ENCODE measurements at regions not wholly inside any gene's neighbourhood (a gene's known extent, or its start where the extent isn't known, plus 50 kb on each side); places are given as distances from the start of the nearest gene placed in this dataset.

DNA sequence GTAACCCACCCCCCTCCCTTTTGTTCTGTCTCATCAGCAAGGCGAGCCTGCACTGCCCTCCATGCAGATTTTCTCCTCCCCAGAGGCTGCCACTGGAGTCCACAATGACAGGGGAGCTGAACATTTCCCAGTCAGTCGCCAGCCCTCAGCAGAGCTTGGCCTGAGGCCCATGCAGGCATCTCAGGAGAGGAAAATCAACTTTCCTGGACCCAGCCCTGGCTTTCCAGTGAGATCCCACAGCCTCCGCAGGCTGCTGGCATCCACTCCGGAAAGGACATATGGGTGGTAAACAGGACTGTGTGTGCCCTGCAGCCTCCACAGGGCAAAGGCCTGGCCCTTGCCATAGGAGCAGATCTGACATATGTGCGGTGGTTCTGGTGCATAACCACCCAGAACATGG, 253.8 kb downstream of the TNS1 start:
- no peak for DNase-seq

DNA sequence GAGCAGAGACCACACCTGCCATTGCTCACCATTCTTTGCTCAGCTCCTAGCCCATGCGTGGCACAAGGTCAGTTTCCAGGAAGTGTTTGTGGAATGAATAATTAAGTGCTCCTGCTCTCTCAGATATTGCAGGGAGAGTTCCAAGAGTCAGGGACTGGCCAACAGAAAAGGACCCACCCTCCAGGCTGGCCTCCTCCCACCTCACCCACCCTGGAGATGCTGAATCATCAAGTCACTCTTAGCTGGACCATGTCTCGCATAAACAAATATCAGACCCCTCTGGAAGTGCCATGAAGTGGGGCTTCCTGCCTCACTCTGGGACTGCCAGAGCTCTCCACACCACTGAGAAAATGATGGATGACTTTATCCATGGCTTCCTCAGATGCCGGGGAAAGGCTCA, 256.0 kb downstream of the TNS1 start:
- no peak for DNase-seq

DNA sequence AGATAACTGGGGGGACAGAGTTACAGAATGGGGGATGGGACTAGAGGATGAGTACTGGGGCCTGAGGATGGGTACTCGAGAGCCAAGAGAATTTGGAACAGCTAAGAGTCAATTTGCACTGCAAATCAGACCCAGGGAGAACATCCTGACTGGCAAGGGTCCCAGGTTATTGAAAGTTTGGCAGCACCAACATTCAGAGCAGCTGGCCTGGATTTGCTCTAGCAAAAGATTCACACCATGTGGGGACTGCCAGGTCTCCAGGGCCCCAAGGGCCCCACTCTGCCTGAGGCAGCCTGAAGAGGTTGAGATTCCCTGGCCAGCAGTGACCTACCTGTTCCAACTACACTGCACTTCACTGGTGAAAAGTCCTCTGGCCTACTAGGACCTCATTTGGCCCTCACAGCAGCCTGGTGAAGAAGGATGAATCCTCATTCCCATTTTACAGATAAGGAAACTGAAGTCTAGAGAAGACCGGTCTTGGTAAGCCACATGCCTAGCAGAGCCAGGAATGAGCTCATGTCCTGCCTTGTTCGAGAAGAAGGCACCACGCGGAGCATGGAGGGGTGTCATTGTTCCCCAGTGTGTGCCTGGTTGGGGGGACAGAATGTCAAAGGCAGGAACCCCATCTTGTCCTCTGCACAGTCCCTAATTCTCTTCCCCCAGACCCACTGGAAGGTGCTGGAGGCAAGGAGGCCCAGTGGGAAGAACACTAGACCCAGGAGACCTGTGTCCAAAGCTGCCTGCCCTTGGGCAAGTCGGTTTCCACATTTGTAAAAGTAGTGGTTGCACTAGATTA, 258.6 kb downstream of the TNS1 start:
- DNase-seq: peak in 1 of 2 experiments; percentile 9

DNA sequence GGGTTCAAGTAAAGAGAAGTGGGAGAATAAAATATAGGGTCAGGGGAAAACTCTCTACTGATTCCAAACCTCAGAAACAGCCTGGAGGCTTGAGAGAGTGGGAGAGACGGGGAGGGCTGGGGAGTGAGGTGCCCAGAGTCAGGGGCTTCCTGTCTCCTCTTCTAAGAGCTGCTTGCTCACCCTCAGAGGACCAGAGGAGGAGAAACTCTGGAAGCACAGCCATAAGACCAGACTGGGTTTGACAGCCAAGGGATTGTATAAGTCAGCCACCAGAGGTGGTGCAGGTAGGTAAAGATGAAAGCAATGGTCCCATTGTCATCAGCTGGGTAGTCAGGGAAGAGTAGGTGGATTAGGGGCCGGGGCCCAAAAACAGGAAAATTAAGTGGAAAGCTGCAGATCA, 259.4 kb downstream of the TNS1 start:
- DNase-seq: no peak

DNA sequence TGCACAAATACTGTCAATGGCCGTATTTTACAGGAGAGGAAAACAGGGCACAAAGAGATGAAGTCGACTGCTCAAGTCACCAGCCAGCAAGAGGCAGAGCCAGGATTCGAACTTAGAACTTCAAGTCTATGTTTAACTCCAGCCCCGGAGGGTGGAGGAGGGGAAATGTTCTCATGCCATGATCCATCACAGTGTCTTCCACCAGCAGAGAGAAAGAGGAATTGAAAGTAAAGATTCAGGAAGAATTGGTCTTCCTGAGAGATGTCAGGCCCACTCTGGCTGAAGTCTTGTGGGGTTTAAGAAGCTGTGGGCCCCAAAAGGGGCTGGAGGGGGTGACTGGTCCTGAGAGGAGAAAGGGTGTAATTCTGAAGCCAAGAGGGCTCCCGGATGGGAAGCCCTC, 260.0 kb downstream of the TNS1 start:
- peak in 1 of 2 experiments; percentile 6 for DNase-seq

DNA sequence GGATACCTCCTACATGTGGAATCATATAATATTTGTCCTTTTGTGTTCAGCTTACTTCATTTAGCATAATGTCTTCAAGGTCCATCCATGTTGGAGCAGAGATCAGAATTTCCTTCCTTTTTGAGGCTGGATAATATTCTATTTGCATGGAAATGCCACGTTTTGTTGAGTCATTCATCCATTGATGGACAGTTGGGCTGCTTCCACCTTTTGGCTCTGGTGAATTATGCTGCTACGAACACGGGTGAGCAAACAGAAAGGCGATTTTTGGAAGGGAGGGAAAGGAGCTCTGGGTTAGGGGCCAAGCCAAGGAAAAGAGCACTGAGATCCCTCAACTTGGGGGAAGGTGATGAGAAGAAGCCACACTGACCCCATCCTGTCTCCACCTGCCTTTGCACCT, 260.5 kb downstream of the TNS1 start:
- DNase-seq: no peak

DNA sequence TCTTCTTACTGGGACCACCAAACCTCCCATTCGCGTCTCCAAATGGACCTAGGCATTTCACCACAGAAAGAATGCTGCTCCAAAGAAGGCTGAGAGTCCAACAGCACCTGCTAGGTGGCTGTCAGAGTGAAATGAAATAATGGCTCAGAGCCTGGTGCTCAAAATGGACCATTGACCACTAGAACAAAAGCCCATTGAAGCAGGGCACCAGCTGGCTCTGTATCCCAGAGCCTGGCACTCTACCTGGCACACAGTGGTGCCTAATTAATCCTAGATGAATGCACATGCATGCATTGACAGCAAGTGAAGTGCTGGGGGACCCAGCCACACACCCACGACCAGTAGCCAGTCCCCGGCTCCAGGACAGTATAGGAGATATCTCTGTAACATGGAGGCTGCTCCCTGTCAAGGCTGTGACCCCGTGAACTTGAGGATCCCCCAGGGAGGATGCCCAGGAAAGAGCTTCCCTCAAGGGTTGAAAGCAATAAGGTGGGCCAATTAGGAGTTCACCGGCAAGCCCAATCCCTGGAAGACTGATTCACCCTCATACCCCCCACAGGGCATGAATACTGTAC, 261.3 kb downstream of the TNS1 start:
- DNase-seq: peak in 1 of 2 experiments; percentile 7

DNA sequence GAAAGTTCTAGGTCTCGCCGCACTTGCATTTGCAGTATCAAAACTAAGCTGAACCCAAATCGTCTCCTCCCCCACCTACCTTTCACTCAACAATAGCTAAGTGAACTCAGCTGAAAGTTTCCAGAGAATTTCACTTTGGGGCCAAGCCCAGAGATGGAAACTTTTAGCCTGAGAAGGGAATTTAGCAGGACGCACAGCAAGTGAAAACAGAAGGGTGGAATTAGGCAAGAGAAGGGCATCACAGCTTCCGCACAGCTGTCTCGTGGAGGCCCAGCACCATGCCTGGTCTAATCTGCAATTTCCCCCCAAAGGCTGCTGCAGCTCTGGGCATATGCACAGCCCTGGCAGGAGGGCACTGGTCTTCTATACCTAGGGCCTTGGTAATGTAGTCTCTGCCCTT, 262.0 kb downstream of the TNS1 start:
- DNase-seq: peak in 1 of 2 experiments; percentile 7

DNA sequence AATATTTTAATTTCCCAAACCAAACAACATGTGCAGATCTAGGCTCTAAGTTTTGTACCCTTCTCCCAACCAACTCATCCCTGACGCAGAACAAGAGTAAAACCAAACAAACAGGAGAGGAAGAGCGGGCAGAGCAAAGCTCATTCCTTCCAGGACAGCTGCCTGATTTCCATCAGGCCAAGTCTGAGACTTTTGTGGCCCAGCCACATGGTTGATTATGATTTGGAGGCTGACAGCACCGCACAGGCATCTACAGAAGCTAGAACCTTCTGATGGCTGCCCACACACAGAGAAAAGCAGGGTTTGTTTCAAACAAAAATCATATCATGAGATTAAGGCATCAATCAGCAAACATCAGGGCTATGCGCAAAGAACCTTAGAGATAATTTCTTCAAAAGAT, 262.6 kb downstream of the TNS1 start:
- DNase-seq: no peak

DNA sequence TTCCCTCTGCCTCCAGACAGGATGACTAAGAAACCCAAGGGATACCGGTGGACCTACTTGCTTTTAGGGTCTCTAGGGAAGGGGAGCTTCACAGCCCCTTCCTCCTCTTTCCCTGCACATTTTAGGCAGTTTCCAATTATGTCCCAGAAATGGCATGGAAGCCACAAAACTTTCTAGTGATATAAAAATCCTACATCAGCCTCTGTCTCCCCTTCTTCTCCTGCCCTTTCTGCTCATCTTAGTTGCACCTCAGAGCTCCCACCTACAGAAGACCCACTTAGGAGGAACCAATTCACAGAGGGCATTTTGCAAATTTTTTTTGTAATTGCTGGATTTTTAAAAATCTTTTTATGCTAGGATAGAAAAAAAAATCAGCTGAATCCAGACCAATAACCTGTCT, 263.1 kb downstream of the TNS1 start:
- no peak for DNase-seq

DNA sequence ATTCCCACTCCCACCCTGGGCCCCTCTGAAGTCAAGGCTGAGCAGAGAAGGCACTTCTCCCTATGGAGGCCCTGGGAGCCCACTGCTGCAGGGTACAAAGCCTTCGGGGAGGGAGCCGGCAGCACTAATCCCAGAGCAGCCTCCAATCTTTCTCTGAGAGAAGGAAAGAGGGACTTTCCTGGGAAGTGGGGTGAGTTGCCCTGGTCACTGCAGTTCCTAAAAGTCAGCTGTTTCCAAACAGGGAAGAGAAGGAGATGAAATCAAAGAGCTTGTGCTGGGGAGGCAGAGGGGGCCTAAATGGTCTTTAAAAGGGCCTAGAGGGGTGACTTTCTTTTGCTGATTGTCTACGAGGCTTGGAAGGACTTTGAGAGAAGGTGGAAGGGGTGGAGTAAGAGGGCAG, 264.7 kb downstream of the TNS1 start:
- no peak for DNase-seq

DNA sequence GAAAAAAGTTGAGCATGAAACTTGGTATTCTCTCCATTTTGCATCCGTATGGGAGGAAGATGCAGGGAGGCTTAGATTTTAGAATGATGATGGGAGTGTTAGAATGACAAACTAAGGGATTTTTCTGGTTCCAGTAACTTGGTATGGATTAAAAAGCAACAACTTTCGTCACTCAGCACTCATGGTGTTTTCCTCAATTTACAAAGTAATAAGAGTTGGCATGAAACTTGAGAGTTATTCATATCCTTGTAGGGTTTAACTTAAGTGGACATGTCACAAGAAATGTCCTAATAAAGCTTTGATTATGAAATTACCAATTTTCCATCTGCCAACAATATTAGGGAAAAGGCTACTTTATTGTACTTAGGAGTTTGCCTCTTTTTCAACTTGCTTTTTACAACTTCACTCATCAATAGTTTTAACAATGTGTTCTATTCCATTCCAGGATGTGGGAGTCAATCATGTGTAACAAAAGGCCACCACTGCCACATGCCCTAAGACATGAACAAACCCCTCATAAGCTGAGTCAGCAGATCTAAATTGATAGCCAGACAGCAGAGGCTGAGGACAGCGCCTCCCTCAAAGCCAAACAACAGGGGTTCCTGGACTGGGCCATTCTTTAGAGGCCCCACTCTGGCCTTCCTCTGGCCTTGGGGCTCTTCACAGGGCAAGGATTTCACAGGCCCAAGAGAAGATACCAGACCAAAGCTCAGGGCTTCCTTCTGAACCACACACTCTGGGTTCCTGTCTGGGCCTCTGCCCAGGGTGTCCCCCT, 265.8 kb downstream of the TNS1 start:
- no peak for DNase-seq

DNA sequence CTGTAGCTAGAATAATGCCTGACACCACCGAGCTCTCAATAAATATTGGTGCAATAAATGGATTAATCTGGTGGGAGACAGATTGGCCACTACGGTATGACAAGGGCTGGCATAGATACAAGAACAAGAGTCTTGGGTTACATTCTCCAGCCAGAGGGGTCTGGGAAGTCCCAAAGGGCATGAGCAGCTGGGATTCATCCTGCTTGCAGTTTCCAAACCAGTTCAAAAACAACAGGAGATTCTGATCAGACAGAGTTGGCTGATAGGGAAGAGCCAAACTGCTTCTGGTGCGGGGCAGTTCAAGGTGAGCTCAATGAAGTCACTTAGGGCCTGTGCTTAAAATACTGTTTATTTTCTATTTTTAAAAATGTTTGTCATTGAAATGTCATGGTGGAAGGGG, 266.9 kb downstream of the TNS1 start:
- DNase-seq: no peak

DNA sequence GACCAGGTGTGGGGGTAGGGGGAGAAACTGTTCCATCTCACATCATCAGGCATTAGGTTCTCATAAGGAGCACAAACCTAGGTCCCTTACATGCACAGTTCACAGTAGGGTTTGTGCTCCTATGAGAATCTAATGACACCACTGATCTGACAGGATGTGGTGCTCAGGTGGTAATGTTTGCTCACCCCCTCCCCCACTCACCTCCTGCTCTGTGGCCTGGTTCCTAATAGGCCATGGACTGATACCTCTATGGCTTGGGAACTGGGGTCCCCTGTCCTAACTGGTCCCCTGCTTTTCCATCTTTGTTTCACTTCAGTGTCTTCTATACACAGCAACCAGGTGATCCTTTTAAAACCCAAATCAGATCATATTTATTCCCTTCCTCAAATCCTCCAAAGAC, 267.8 kb downstream of the TNS1 start:
- no peak for DNase-seq

DNA sequence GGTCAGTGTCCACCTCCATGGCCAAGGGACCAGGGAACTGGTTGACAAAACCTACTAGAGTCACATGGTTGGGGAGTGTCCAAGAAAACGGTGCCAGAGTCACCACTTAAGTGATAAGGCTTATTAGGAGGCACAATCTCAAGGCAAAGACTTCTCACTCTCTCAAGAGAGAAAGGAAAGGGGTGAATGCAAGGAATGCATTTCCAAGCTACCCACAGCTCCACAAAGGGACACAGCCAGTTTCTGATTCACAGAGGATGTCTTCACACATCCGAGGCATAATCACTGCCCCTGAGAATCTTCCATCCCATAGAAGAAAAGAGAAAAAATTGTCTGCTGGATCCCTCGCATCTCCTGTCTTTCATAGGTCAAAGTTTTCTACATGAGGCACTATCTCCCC, 269.3 kb downstream of the TNS1 start:
- no peak for DNase-seq

DNA sequence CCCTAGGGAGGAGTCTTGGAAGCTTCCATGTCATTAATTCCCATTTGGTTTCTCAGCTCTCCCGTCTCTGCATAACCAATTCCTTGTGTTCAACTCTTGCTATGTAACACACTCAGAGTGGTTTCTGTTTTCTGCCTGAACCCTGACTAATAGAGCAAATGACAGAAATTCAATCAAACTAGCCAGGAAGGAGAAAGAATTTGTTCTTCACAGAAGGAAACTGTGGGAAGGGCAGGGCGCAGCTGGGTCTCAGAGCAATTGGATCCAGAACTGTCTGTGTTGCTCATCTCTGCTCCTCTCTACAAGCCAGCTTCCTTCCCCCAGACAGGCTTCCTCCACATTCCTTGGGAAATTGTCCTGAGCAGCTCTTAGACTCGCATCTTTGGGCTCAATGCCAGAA, 269.8 kb downstream of the TNS1 start:
- no peak for DNase-seq

DNA sequence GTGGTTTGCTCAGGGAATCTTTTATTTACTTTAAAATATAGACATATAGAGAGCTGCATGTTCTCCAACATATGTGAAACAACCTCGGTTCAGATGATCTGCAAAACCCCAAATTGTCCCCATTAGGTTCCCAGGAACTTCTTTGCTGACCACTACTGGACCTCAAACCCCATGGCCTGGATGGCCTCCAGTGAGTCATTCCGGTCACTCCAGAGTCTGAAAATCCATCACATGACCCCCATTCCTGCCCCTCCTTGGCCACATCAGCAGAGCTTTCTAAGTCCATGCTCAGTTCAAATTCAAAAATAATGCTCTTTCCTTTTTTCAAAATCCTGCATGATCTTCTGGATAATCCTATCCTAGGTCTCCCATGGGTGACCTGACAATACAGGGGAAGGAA, 271.0 kb downstream of the TNS1 start:
- no peak for DNase-seq

DNA sequence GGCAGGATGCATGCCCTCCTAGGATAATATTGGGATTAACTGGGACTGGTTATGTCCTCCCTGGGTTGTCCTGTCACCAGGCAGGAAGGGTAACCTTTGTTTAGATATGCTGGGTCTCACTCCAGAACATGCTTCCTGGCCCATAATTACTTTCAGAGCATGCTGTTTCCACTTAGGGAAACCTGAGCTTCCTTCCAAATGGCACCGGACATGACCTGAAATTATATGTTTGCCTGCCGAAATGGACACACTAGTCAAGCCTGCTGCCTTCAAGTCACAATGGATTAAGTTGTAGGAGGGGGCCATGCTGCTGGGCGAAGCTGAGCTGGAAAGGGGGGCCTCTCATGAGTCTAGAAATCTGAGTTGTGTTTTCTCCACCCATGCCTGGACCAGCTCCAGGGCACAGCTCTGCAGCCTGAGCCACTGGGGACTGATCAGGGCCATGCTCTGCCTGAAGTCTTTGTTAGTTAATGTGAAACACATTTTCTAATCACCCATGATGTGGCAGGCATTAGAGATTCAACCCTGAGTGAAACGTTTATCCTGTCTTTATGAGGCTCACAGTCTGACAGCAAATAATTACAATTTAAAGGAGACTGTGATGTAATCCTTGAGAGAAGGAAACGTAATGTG, 273.3 kb downstream of the TNS1 start:
- no peak for DNase-seq

DNA sequence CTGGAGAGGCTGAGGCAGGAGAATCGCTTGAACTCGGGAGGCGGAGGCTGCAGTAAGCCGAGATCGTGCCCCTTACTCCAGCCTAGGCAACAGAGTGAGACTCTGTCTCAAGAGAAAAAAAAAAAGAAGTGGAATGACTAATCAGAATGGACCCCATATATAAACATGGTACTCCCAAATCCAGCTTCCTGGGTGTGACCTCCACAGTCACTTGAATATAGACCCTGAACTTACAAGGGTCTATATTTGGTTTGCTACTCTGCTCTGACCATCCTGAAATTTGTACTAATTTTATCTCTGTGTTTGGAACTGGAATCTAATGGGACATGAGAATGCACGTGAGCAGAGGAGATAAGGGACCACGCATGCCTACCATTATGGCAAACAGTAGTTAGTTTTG, 275.0 kb downstream of the TNS1 start:
- no peak for DNase-seq

DNA sequence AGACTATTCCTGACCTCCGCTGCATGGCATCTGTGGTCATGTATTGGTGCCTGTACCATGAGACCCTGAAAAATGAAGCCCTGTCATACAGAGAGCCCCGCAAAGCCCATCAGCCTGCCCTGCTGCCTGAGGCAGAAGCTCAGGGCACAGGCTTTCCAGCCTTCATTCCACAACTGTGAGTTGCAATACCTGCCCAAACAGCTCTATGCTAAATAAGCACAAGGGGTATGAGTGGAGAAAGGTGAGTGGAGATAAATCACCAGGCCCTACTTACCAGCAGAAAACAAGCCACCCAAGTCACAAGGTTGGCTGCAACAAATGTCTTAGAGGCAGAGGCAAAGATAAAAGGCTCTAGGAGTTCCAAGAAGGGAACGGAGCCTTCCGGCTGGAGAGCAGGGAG, 277.4 kb downstream of the TNS1 start:
- DNase-seq: no peak

DNA sequence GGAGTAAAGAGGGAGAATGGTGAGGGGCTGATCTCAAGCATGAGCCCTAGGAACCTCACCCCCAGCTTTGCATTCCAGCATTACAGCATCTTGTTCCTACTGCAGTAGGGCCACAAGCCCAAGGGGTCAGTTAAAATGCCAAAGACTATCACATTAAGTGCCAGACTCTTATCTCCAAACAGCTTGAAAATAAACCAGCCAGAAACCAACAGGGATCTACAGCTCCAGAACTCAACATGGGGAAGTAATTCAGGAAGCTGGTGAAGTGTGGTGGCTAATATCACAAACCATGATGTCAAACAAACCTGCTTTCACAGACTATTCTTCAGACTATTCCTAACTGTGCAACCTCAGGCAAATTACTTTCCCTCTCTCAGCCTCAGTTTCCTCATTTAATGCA, 278.3 kb downstream of the TNS1 start:
- no peak for DNase-seq

DNA sequence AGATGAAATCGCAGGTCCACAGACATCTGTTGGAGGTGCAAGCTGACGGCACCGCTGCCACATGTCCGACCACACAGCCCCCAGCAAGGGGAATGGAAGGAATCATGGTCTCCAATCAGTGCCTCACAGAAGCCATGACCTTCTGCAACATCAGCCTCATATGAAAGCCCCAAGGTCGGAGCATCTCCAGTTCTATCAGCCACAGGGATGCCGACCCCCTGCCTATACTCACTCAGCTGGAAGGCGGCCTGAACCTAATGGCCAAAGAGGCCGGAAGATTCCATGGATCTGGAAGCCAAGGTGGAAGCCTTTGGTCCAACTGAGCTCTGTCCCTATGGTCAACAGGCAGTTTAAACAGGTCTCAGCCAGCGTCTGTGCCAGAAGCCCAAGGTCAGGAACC, 278.8 kb downstream of the TNS1 start:
- DNase-seq: no peak

DNA sequence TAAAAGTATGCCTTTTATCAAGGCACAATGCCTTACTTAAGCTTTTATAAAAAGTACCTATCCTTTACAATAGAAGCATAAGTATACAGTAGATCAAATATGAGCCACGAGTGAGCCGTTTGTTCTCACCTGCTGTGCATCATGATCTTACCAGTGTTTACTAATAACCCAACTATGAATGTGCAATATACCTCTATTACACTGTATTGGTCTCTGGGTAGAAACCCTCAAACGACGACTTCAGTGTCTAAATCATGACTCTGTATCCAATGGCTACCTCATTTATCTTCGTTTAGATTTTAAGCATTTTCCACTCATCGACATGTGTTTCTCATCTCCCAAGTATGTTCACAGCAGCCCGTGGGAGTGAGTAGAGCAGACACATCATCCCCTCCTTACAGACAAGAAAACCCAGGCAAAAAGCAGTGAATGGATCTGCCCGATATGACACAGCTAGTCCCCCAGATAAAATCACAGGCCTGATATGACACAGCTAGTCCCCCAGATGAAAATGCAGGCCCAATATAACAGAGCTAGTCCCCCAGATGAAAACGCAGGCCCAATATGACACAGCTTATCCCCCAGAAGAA, 279.8 kb downstream of the TNS1 start:
- no peak for DNase-seq
